Gastroesophageal sphincter (tissue), 3 donors: ENCODE measurements at regions not wholly inside any gene's neighbourhood (a gene's known extent, or its start where the extent isn't known, plus 50 kb on each side); places are given as distances from the start of the nearest gene placed in this dataset.

Experiments
- CTCF ChIP-seq, 4 experiments: fragments of 200-600 bp in 2 of 4; fragments of 450-650 bp in 2 of 4; sonication (generic) in 1 of 4; IDR thresholded peaks; one replicate each; pipeline ENCODE4 v1.5.1; 2017 to 2019; ENCODE audit warnings: antibody characterized with exemption in 4 of 4, mild to moderate bottlenecking in 2 of 4, moderate library complexity in 2 of 4
- POLR2A ChIP-seq, 2 donors: fragments of 450-650 bp; IDR thresholded peaks; one replicate each; pipeline ENCODE4 v1.6.1; 2017; ENCODE audit warnings: antibody characterized with exemption in 2 of 2, mild to moderate bottlenecking in 2 of 2, moderate library complexity in 1 of 2
- POLR2AphosphoS5 ChIP-seq: sonication (generic); formaldehyde crosslinking; IDR thresholded peaks from one replicate; pipeline ENCODE4 v1.6.1; 2017; ENCODE audit warnings: antibody characterized with exemption

- TF ChIP-seq POLR2AphosphoS5 (no peak), CTCF (IDR thresholded peaks at IDR 0.05) (no peak), POLR2A (IDR thresholded peaks at IDR 0.05) (no peak)
Observed at GRCh38 chr18:14948163-14948540, 200.2 kb downstream of the ANKRD30B start.
